ENCODE measurements at regions not wholly inside any gene's neighbourhood (a gene's known extent, or its start where the extent isn't known, plus 50 kb on each side); places are given as distances from the start of the nearest gene placed in this dataset.

DNA sequence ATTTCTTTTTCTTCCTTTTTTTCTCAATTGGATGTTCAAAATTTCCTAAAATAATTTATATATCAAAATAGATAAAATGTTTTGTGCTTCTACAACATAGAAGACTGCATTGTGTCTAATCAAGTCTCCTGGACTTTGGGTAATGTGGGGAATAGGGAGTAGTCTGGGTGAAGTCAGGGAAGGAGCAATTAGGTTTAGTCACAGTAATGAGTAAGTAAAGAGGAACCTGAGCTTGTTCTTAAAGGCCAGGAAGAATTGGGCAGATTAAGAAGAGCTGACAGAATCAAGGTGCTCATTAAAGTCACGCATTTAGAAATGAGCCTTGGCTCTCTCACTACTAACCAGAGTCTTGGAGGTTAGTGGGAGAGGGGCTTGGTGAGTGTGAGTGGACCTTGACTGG lies 233.3 kb upstream of the SSTR1 start:
- no peaks in the 10 kb centered on the region for H3K4me1 ChIP-seq (ENCODE audit: control insufficient read depth in 1 of 2, insufficient read depth in 1 of 2, low read depth in 1 of 2, low read length in 1 of 2)
- TF ChIP-seq, protein P1, sequence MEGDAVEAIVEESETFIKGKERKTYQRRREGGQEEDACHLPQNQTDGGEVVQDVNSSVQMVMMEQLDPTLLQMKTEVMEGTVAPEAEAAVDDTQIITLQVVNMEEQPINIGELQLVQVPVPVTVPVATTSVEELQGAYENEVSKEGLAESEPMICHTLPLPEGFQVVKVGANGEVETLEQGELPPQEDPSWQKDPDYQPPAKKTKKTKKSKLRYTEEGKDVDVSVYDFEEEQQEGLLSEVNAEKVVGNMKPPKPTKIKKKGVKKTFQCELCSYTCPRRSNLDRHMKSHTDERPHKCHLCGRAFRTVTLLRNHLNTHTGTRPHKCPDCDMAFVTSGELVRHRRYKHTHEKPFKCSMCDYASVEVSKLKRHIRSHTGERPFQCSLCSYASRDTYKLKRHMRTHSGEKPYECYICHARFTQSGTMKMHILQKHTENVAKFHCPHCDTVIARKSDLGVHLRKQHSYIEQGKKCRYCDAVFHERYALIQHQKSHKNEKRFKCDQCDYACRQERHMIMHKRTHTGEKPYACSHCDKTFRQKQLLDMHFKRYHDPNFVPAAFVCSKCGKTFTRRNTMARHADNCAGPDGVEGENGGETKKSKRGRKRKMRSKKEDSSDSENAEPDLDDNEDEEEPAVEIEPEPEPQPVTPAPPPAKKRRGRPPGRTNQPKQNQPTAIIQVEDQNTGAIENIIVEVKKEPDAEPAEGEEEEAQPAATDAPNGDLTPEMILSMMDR (IDR thresholded peaks at IDR 0.05) = no peak

DNA sequence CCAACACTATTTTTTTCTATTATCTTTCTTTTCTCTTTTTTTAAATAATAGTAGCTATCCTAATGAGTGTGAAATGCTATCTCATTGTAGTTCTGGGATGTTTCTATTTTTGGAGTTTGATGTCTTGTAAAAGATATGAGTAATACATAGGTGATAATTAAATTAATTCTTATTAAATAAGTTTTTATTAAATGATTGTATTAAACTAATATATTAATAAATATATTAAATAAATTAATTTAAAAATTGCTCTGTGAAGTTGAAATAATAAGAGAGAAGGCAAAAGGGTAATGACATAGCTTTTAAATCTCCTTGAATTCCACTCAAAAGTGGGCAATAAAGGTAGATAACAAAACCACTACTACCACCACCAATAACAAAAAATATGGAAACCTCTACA lies 230.2 kb upstream of the SSTR1 start:
- Histone ChIP-seq H3K36me3 (no peaks in the 10 kb centered on the region), H3K9me3 (no peaks in the 10 kb centered on the region), H3K27ac (no peak overlapping the region), H3K27me3 (no peaks in the 10 kb centered on the region), H3K4me3 (ENCODE audit: low read depth in 1 of 2, low read length in 1 of 2) (no peak overlapping the region), H3K4me1 (ENCODE audit: control insufficient read depth in 1 of 2, insufficient read depth in 1 of 2, low read depth in 1 of 2, low read length in 1 of 2) (no peaks in the 10 kb centered on the region)
- TF ChIP-seq, protein P1 (IDR thresholded peaks at IDR 0.05) = no peak

More for the DNA sequence above, 233.3 kb upstream of the SSTR1 start:
- no peak overlapping the region for H3K27ac ChIP-seq
- H3K9me3 ChIP-seq = no peaks in the 10 kb centered on the region
- no peak overlapping the region for H3K4me3 ChIP-seq (ENCODE audit: low read depth in 1 of 2, low read length in 1 of 2)
- H3K27me3 ChIP-seq = no peaks in the 10 kb centered on the region
- no peaks in the 10 kb centered on the region for H3K36me3 ChIP-seq

DNA sequence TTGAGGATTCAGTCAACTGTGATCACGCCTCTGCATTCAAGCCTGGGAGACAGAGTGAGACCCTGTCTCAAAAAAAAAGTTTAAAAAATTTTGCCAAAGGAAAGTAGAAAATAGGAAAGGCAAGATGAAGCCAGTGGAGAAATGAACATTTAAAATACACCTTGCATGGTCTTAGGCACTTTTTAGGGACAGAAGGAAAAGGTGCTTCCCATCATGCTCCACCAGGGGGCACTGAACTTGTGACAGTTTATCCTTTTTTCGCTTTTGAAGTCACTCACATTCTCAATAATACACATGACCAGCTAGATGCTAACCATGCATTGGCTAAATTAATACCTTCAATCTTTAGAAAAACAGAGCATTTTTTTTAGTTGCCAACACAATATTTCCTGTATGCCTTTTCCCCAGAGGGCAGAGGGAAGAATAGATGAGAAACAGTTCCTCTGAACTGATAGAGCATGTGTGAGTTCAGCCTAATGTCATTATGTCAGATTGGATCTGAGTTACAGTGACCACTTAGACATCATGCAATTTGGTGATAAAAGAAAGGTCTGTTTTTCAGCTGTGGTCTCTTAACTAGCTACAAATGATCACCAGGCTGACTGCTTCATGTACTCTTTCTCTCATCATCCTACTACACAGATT lies 221.8 kb upstream of the SSTR1 start:
- TF ChIP-seq, protein P1 (IDR thresholded peaks at IDR 0.05) = peak; percentile 85
- H3K27me3 ChIP-seq = no peaks in the 10 kb centered on the region
- no peak overlapping the region for H3K27ac ChIP-seq
- H3K36me3 ChIP-seq = no peaks in the 10 kb centered on the region
- H3K4me1 ChIP-seq (ENCODE audit: control insufficient read depth in 1 of 2, insufficient read depth in 1 of 2, low read depth in 1 of 2, low read length in 1 of 2) = peaks cover 0 to 3% of the 10 kb centered on the region in 2 experiments
- H3K9me3 ChIP-seq = no peaks in the 10 kb centered on the region
- H3K4me3 ChIP-seq (ENCODE audit: low read depth in 1 of 2, low read length in 1 of 2) = no peak overlapping the region

DNA sequence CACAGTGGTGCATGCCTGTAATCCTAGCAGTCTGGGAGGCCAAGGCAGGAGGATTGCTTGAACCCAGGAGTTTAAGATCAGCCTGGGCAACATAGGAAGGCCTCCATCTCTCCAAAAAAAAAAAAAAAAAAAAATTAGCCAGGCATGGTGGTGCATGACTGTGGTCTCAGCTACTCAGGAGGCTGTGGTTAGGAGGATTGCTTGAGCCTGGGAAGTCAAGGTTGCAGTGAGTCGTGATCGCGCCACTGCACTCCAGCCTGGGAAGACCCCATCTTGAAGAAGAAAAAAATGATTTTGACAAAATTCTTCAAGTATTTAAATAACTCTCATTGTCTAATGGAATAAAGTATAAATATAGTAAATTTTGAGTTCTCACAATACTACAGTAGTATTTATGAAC lies 219.2 kb upstream of the SSTR1 start:
- H3K9me3 ChIP-seq = no peaks in the 10 kb centered on the region
- H3K4me1 ChIP-seq (ENCODE audit: control insufficient read depth in 1 of 2, insufficient read depth in 1 of 2, low read depth in 1 of 2, low read length in 1 of 2) = peaks cover 0 to 3% of the 10 kb centered on the region in 2 experiments
- H3K36me3 ChIP-seq = no peaks in the 10 kb centered on the region
- no peaks in the 10 kb centered on the region for H3K27me3 ChIP-seq
- TF ChIP-seq, protein P1 (IDR thresholded peaks at IDR 0.05) = no peak
- no peak overlapping the region for H3K27ac ChIP-seq
- H3K4me3 ChIP-seq (ENCODE audit: low read depth in 1 of 2, low read length in 1 of 2) = no peak overlapping the region

DNA sequence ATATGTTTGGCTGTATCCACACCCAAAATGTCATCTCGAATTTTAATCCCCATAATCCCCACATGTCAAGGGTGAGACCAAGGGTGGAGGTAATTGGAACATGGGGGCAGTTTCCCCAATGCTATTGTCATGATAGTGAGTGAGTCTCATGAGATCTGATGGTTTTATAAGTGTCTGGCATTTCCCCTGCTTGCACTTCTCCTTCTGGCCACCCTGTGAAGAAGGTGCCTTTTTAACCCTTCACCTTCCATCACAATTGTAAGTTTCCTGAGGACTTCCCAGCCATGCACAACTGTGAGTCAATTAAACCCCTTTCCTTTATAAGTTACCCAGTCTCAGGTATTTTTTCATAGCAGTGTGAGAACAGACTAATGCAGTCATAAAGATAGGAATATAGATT lies 216.7 kb upstream of the SSTR1 start:
- Histone ChIP-seq H3K27me3 (no peaks in the 10 kb centered on the region), H3K4me3 (ENCODE audit: low read depth in 1 of 2, low read length in 1 of 2) (no peak overlapping the region), H3K4me1 (ENCODE audit: control insufficient read depth in 1 of 2, insufficient read depth in 1 of 2, low read depth in 1 of 2, low read length in 1 of 2) (peaks cover 0 to 2% of the 10 kb centered on the region in 2 experiments), H3K27ac (no peak overlapping the region), H3K36me3 (no peaks in the 10 kb centered on the region), H3K9me3 (no peaks in the 10 kb centered on the region)
- TF ChIP-seq, protein P1 (IDR thresholded peaks at IDR 0.05) = no peak
